ENCODE measurements at regions not wholly inside any gene's neighbourhood (a gene's known extent, or its start where the extent isn't known, plus 50 kb on each side); places are given as distances from the start of the nearest gene placed in this dataset.

DNA sequence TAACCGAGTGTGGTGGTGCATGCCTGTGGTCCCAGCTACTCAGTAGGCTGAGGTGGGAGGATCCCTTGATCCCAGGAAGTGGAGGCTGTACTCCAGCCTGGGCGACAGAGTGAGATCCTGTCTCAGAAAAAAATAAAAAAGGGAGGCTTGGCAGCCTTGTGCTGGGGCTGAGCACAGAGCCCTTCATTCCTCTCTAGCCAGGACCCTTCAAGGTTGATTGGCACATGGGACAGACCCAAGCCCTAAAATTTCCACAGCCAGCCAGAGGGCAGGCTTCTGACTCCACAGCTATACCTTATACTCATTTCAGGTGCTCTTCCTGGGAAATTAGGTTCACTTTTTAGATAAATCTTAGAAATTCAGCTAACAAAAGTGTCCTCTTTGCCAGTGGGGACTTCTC lies 553.0 kb upstream of the CPEB2 start:
- TF ChIP-seq, protein P1, sequence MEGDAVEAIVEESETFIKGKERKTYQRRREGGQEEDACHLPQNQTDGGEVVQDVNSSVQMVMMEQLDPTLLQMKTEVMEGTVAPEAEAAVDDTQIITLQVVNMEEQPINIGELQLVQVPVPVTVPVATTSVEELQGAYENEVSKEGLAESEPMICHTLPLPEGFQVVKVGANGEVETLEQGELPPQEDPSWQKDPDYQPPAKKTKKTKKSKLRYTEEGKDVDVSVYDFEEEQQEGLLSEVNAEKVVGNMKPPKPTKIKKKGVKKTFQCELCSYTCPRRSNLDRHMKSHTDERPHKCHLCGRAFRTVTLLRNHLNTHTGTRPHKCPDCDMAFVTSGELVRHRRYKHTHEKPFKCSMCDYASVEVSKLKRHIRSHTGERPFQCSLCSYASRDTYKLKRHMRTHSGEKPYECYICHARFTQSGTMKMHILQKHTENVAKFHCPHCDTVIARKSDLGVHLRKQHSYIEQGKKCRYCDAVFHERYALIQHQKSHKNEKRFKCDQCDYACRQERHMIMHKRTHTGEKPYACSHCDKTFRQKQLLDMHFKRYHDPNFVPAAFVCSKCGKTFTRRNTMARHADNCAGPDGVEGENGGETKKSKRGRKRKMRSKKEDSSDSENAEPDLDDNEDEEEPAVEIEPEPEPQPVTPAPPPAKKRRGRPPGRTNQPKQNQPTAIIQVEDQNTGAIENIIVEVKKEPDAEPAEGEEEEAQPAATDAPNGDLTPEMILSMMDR (IDR thresholded peaks at IDR 0.05), result no peak
- TF ChIP-seq POLR2A (IDR thresholded peaks at IDR 0.05), result no peak

All from adrenal gland (tissue), 5 donors.